ENCODE measurements at regions not wholly inside any gene's neighbourhood (a gene's known extent, or its start where the extent isn't known, plus 50 kb on each side); places are given as distances from the start of the nearest gene placed in this dataset.
"Not testable (repeated sequence)": the region's sequence is repeated elsewhere in the genome, so short reads cannot be mapped to it uniquely, and the experiment has no call there.

GRCh38 chr5:34436761-34437501 lies 219.2 kb upstream of the RAI14 start:
- no peak overlapping the region for H3K4me3 ChIP-seq (ENCODE audit: low read depth, low read length)

- H3K4me3 ChIP-seq (ENCODE audit: low read depth, low read length) = no peak overlapping the region
Measured at GRCh38 chr5:34439601-34440000, 216.5 kb upstream of the RAI14 start.

GRCh38 chr5:34441767-34442166 lies 214.4 kb upstream of the RAI14 start:
- not testable (repeated sequence) for H3K4me3 ChIP-seq (ENCODE audit: low read depth, low read length)

- no peak overlapping the region for H3K4me3 ChIP-seq (ENCODE audit: low read depth, low read length)
Measured at GRCh38 chr5:34447424-34447823, 208.7 kb upstream of the RAI14 start.

GRCh38 chr5:34449639-34450038 lies 206.5 kb upstream of the RAI14 start:
- H3K4me3 ChIP-seq (ENCODE audit: low read depth, low read length) = no peak overlapping the region

- H3K4me3 ChIP-seq (ENCODE audit: low read depth, low read length) = no peak overlapping the region
Measured at GRCh38 chr5:34450338-34450737, 205.8 kb upstream of the RAI14 start.

GRCh38 chr5:34452170-34452828 lies 203.8 kb upstream of the RAI14 start:
- H3K4me3 ChIP-seq (ENCODE audit: low read depth, low read length) = no peak overlapping the region

GRCh38 chr5:34455098-34455497 lies 201.0 kb upstream of the RAI14 start:
- H3K4me3 ChIP-seq (ENCODE audit: low read depth, low read length) = no peak overlapping the region

GRCh38 chr5:34459908-34460307 lies 196.2 kb upstream of the RAI14 start:
- no peak overlapping the region for H3K4me3 ChIP-seq (ENCODE audit: low read depth, low read length)

- H3K4me3 ChIP-seq (ENCODE audit: low read depth, low read length) = no peak overlapping the region
Measured at GRCh38 chr5:34460496-34460895, 195.6 kb upstream of the RAI14 start.

- H3K4me3 ChIP-seq (ENCODE audit: low read depth, low read length) = no peak overlapping the region
Measured at GRCh38 chr5:34464829-34465228, 191.3 kb upstream of the RAI14 start.

GRCh38 chr5:34465301-34465700 lies 190.8 kb upstream of the RAI14 start:
- not testable (repeated sequence) for H3K4me3 ChIP-seq (ENCODE audit: low read depth, low read length)

GRCh38 chr5:34466519-34467388 lies 189.4 kb upstream of the RAI14 start:
- H3K4me3 ChIP-seq (ENCODE audit: low read depth, low read length) = not testable (repeated sequence)

- H3K4me3 ChIP-seq (ENCODE audit: low read depth, low read length) = no peak overlapping the region
Measured at GRCh38 chr5:34467436-34467835, 188.7 kb upstream of the RAI14 start.

- H3K4me3 ChIP-seq (ENCODE audit: low read depth, low read length) = not testable (repeated sequence)
Measured at GRCh38 chr5:34467984-34468383, 188.1 kb upstream of the RAI14 start.

GRCh38 chr5:34469971-34470370 lies 186.2 kb upstream of the RAI14 start:
- H3K4me3 ChIP-seq (ENCODE audit: low read depth, low read length) = no peak overlapping the region

- H3K4me3 ChIP-seq (ENCODE audit: low read depth, low read length) = no peak overlapping the region
Measured at GRCh38 chr5:34474573-34475021, 181.5 kb upstream of the RAI14 start.

- no peak overlapping the region for H3K4me3 ChIP-seq (ENCODE audit: low read depth, low read length)
Measured at GRCh38 chr5:34475249-34475966, 180.7 kb upstream of the RAI14 start.

GRCh38 chr5:34476941-34477565 lies 179.1 kb upstream of the RAI14 start:
- H3K4me3 ChIP-seq (ENCODE audit: low read depth, low read length) = no peak overlapping the region

GRCh38 chr5:34480810-34481528 lies 175.2 kb upstream of the RAI14 start:
- H3K4me3 ChIP-seq (ENCODE audit: low read depth, low read length) = no peak overlapping the region
